HepG2 (cell line): ENCODE measurements at regions not wholly inside any gene's neighbourhood (a gene's known extent, or its start where the extent isn't known, plus 50 kb on each side); places are given as distances from the start of the nearest gene placed in this dataset.
A peak's percentile ranks its signal among the peaks of the same experiment; 100 is the strongest.

ENCODE experiments used
- ATRX ChIP-seq: sonication (generic); formaldehyde crosslinking; IDR thresholded peaks from 2 replicates; pipeline ENCODE4 v1.4.0; 2020; ENCODE audit warnings: missing genetic modification reagents, borderline replicate concordance
- HMG20A ChIP-seq: IDR thresholded peaks from 2 replicates; pipeline ENCODE4 v1.6.1; 2016; ENCODE audit warnings: borderline replicate concordance
- KAT8 ChIP-seq: IDR thresholded peaks from 2 replicates; pipeline ENCODE4 v1.6.1; 2016; ENCODE audit warnings: missing genetic modification reagents, missing compliant biosample characterization
- KDM4B ChIP-seq: sonication (generic); formaldehyde crosslinking; IDR thresholded peaks from 2 replicates; pipeline ENCODE4 v1.4.0; 2020; ENCODE audit warnings: missing genetic modification reagents
- MAFG ChIP-seq: sonication (generic); formaldehyde crosslinking; IDR thresholded peaks from 2 replicates; pipeline ENCODE4 v1.5.1; 2020; ENCODE audit warnings: mild to moderate bottlenecking, missing genetic modification reagents
- SAP130 ChIP-seq: IDR thresholded peaks from 2 replicates; pipeline ENCODE4 v1.6.1; 2016; ENCODE audit warnings: low read depth
- SMYD3 ChIP-seq: sonication (generic); formaldehyde crosslinking; IDR thresholded peaks from 2 replicates; pipeline ENCODE4 v1.8.1; 2023; ENCODE audit warnings: mild to moderate bottlenecking, missing genetic modification reagents
- SSRP1 ChIP-seq: IDR thresholded peaks from 2 replicates; pipeline ENCODE4 v1.6.1; 2016; ENCODE audit warnings: control low read depth
- TOE1 ChIP-seq: sonication (generic); formaldehyde crosslinking; IDR thresholded peaks from 2 replicates; pipeline ENCODE4 v1.4.0; 2020; ENCODE audit warnings: mild to moderate bottlenecking, missing genetic modification reagents
- ZNF160 ChIP-seq: sonication (generic); formaldehyde crosslinking; IDR thresholded peaks from 2 replicates; pipeline ENCODE4 v1.8.0; 2022; ENCODE audit warnings: mild to moderate bottlenecking, inconsistent platforms, missing genetic modification reagents
- ZNF260 ChIP-seq: sonication (generic); formaldehyde crosslinking; IDR thresholded peaks from 2 replicates; pipeline ENCODE4 v1.4.0; 2020; ENCODE audit warnings: missing genetic modification reagents, low read depth, mild to moderate bottlenecking, borderline replicate concordance
- ZNF326 ChIP-seq: sonication (generic); formaldehyde crosslinking; IDR thresholded peaks from 2 replicates; pipeline ENCODE4 v1.4.0; 2020; ENCODE audit warnings: missing genetic modification reagents, borderline replicate concordance
- ZNF446 ChIP-seq: sonication (generic); formaldehyde crosslinking; IDR thresholded peaks from 2 replicates; pipeline ENCODE4 v1.5.0; 2020; ENCODE audit warnings: mild to moderate bottlenecking, missing genetic modification reagents
- TF ChIP-seq, protein P1 (sequence below): sonication (generic); formaldehyde crosslinking; IDR thresholded peaks from 2 replicates; pipeline ENCODE4 v1.5.1; 2020; ENCODE audit warnings: mild to moderate bottlenecking, missing genetic modification reagents, moderate library complexity
- TF ChIP-seq, protein P2 (sequence below): sonication (generic); formaldehyde crosslinking; IDR thresholded peaks from 2 replicates; pipeline ENCODE4 v1.4.0; 2020; ENCODE audit warnings: missing genetic modification reagents
- TF ChIP-seq, protein P3 (sequence below): IDR thresholded peaks from 2 replicates; pipeline ENCODE4 v1.6.1; 2012; ENCODE audit warnings: low read length, improper control_type of control experiment
- TF ChIP-seq, protein P4 (sequence below): sonication (generic); formaldehyde crosslinking; IDR thresholded peaks from 2 replicates; pipeline ENCODE4 v1.5.0; 2020; ENCODE audit warnings: mild to moderate bottlenecking, missing genetic modification reagents

DNA sequence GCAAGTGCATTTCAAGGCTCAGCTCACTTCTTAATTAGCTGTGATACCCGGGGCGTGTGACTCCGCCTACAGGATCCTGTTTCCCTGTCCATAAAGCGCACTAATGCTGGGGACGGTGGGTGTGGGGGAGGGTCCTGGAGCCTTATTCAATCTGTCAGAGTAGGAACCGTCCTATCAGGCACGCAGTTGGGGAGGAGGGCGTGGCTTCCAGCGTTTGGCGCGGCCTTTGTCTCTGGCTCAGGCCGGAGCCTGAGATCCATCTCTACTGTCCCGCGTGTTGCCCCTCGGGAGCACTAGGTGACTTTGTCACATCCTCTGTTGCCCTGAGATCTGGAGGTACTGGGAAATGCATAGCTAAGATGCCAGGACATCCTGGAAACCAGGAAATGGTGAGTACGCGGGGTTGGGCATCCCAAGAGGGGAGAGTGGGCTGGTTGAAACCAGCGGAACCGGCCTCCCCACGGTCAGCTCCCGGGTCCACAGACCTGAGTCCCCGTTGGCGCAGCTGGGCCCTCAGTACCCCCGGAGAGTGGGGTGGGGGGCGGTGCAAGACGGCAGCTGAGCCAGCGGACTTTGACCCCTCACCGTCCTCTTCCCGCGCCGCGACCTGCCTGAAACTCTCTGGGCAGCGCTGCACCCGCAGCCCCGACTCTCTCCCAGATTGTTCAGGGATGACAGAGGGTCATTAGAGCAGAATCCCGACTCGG, 104.4 kb upstream of the ZNF92 start (continued):
- TF ChIP-seq, protein P1, sequence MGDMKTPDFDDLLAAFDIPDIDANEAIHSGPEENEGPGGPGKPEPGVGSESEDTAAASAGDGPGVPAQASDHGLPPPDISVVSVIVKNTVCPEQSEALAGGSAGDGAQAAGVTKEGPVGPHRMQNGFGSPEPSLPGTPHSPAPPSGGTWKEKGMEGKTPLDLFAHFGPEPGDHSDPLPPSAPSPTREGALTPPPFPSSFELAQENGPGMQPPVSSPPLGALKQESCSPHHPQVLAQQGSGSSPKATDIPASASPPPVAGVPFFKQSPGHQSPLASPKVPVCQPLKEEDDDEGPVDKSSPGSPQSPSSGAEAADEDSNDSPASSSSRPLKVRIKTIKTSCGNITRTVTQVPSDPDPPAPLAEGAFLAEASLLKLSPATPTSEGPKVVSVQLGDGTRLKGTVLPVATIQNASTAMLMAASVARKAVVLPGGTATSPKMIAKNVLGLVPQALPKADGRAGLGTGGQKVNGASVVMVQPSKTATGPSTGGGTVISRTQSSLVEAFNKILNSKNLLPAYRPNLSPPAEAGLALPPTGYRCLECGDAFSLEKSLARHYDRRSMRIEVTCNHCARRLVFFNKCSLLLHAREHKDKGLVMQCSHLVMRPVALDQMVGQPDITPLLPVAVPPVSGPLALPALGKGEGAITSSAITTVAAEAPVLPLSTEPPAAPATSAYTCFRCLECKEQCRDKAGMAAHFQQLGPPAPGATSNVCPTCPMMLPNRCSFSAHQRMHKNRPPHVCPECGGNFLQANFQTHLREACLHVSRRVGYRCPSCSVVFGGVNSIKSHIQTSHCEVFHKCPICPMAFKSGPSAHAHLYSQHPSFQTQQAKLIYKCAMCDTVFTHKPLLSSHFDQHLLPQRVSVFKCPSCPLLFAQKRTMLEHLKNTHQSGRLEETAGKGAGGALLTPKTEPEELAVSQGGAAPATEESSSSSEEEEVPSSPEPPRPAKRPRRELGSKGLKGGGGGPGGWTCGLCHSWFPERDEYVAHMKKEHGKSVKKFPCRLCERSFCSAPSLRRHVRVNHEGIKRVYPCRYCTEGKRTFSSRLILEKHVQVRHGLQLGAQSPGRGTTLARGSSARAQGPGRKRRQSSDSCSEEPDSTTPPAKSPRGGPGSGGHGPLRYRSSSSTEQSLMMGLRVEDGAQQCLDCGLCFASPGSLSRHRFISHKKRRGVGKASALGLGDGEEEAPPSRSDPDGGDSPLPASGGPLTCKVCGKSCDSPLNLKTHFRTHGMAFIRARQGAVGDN (CRISPR knock-in tag): peak; percentile 79
- no peak for TF ChIP-seq TOE1
- TF ChIP-seq SMYD3 (CRISPR knock-in tag): no peak
- no peak for TF ChIP-seq ZNF260 (CRISPR knock-in tag)
- TF ChIP-seq, protein P2, sequence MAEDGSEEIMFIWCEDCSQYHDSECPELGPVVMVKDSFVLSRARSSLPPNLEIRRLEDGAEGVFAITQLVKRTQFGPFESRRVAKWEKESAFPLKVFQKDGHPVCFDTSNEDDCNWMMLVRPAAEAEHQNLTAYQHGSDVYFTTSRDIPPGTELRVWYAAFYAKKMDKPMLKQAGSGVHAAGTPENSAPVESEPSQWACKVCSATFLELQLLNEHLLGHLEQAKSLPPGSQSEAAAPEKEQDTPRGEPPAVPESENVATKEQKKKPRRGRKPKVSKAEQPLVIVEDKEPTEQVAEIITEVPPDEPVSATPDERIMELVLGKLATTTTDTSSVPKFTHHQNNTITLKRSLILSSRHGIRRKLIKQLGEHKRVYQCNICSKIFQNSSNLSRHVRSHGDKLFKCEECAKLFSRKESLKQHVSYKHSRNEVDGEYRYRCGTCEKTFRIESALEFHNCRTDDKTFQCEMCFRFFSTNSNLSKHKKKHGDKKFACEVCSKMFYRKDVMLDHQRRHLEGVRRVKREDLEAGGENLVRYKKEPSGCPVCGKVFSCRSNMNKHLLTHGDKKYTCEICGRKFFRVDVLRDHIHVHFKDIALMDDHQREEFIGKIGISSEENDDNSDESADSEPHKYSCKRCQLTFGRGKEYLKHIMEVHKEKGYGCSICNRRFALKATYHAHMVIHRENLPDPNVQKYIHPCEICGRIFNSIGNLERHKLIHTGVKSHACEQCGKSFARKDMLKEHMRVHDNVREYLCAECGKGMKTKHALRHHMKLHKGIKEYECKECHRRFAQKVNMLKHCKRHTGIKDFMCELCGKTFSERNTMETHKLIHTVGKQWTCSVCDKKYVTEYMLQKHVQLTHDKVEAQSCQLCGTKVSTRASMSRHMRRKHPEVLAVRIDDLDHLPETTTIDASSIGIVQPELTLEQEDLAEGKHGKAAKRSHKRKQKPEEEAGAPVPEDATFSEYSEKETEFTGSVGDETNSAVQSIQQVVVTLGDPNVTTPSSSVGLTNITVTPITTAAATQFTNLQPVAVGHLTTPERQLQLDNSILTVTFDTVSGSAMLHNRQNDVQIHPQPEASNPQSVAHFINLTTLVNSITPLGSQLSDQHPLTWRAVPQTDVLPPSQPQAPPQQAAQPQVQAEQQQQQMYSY (CRISPR knock-in tag): no peak
- TF ChIP-seq KDM4B: no peak
- TF ChIP-seq MAFG (CRISPR knock-in tag): no peak
- peak; percentile 96 for TF ChIP-seq SAP130
- TF ChIP-seq ZNF160 (CRISPR knock-in tag): 0 out of 2 replicates have a peak, but pooled peaks have one; percentile 27
- no peak for TF ChIP-seq SSRP1 (CRISPR knock-in tag)
- no peak for TF ChIP-seq ZNF326 (CRISPR knock-in tag)
- TF ChIP-seq, protein P3, sequence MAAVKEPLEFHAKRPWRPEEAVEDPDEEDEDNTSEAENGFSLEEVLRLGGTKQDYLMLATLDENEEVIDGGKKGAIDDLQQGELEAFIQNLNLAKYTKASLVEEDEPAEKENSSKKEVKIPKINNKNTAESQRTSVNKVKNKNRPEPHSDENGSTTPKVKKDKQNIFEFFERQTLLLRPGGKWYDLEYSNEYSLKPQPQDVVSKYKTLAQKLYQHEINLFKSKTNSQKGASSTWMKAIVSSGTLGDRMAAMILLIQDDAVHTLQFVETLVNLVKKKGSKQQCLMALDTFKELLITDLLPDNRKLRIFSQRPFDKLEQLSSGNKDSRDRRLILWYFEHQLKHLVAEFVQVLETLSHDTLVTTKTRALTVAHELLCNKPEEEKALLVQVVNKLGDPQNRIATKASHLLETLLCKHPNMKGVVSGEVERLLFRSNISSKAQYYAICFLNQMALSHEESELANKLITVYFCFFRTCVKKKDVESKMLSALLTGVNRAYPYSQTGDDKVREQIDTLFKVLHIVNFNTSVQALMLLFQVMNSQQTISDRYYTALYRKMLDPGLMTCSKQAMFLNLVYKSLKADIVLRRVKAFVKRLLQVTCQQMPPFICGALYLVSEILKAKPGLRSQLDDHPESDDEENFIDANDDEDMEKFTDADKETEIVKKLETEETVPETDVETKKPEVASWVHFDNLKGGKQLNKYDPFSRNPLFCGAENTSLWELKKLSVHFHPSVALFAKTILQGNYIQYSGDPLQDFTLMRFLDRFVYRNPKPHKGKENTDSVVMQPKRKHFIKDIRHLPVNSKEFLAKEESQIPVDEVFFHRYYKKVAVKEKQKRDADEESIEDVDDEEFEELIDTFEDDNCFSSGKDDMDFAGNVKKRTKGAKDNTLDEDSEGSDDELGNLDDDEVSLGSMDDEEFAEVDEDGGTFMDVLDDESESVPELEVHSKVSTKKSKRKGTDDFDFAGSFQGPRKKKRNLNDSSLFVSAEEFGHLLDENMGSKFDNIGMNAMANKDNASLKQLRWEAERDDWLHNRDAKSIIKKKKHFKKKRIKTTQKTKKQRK: no peak
- TF ChIP-seq HMG20A (CRISPR knock-in tag): no peak
- no peak for TF ChIP-seq ATRX (CRISPR knock-in tag)
- no peak for TF ChIP-seq KAT8 (CRISPR knock-in tag)
- TF ChIP-seq ZNF446 (CRISPR knock-in tag): no peak
- TF ChIP-seq, protein P4, sequence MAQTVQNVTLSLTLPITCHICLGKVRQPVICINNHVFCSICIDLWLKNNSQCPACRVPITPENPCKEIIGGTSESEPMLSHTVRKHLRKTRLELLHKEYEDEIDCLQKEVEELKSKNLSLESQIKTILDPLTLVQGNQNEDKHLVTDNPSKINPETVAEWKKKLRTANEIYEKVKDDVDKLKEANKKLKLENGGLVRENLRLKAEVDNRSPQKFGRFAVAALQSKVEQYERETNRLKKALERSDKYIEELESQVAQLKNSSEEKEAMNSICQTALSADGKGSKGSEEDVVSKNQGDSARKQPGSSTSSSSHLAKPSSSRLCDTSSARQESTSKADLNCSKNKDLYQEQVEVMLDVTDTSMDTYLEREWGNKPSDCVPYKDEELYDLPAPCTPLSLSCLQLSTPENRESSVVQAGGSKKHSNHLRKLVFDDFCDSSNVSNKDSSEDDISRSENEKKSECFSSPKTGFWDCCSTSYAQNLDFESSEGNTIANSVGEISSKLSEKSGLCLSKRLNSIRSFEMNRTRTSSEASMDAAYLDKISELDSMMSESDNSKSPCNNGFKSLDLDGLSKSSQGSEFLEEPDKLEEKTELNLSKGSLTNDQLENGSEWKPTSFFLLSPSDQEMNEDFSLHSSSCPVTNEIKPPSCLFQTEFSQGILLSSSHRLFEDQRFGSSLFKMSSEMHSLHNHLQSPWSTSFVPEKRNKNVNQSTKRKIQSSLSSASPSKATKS: no peak
